GM12878 (cell line): ENCODE measurements at regions not wholly inside any gene's neighbourhood (a gene's known extent, or its start where the extent isn't known, plus 50 kb on each side); places are given as distances from the start of the nearest gene placed in this dataset.

ENCODE experiments used
- ATAC-seq: fragments of 200-7000 bp; cut with Tn5 transposase; 3 replicates; pipeline ENCODE4 v1.9.1; 2020; ENCODE audit warnings: mild to moderate bottlenecking, moderate library complexity
- BruUV-seq: library from RNA; stranded (reverse); fragments of 400-500 nt; replicated peaks from 2 replicates; lab custom pipeline; 2021; lab: Mats Ljungman, UMichigan
- CTCF ChIA-PET: fragments of 300-600 bp; sonication (Branson Sonifier 250); formaldehyde crosslinking; extraction: SDS; loops from one replicate; lab custom pipeline; 2021; ENCODE audit warnings: inconsistent platforms; lab: Yijun Ruan, JAX
- POLR2A ChIA-PET: fragments of 350-600 bp; formaldehyde crosslinking; extraction: SDS; loops from one replicate; lab custom pipeline; 2021; ENCODE audit warnings: inconsistent platforms; lab: Charles Lee
- RAD21 ChIA-PET: fragments of 300-600 bp; sonication (Branson Sonifier 250); formaldehyde crosslinking; loops from one replicate; lab custom pipeline; 2023; ENCODE audit warnings: antibody characterized with exemption; ENCODE audit not compliant: unreplicated experiment; lab: Charles Lee
- SMC1A ChIA-PET: fragments of 300-600 bp; sonication (Branson Sonifier 250); formaldehyde crosslinking; loops from one replicate; lab custom pipeline; 2023; ENCODE audit not compliant: unreplicated experiment, uncharacterized antibody; lab: Charles Lee
- DNase-seq: peaks from one replicate; pipeline ENCODE4 v3.0.0-alpha.2; 2011; ENCODE audit warnings: low read depth, low spot score
- FAIRE-seq: peaks from 3 replicates; lab custom pipeline; 2011; peaks lifted over from hg19 to GRCh38; lab: Jason Lieb, UNC
- H2AFZ ChIP-seq: 2 replicates; pipeline ENCODE4 v1.6.0; 2011; ENCODE audit warnings: low read depth, low read length, control low read depth; ENCODE audit not compliant: control insufficient read depth
- H3K27ac ChIP-seq: 2 replicates; pipeline ENCODE4 v1.5.1; 2011; ENCODE audit warnings: control low read depth; ENCODE audit not compliant: control insufficient read depth, insufficient read depth
- H3K27me3 ChIP-seq, 2 experiments: replicated peaks in 1 of 2; 2 replicates each; pipeline versions ENCODE4 v1.6.0 to v1.6.1; 2011; ENCODE audit warnings: low read length in 1 of 2; ENCODE audit not compliant: control insufficient read depth in 2 of 2, insufficient read depth in 2 of 2
- H3K36me3 ChIP-seq, 2 experiments: 2 replicates each; pipeline ENCODE4 v1.5.1; 2011; ENCODE audit warnings: low read length in 1 of 2; ENCODE audit not compliant: control insufficient read depth in 2 of 2, insufficient read depth in 2 of 2
- H3K4me1 ChIP-seq: 2 replicates; pipeline ENCODE4 v1.6.1; 2011; ENCODE audit warnings: mild to moderate bottlenecking, low read length, moderate library complexity, mixed read lengths; ENCODE audit not compliant: control insufficient read depth, insufficient read depth
- H3K4me2 ChIP-seq: 2 replicates; pipeline ENCODE4 v1.6.0; 2011; ENCODE audit warnings: control low read depth; ENCODE audit not compliant: control insufficient read depth, insufficient read depth
- H3K4me3 ChIP-seq: fragments of 200-600 bp; sonication (generic); 2 replicates; pipeline ENCODE4 v1.5.1; 2016
- H3K79me2 ChIP-seq: 2 replicates; pipeline ENCODE4 v1.6.0; 2011; ENCODE audit warnings: low read length; ENCODE audit not compliant: control insufficient read depth, insufficient read depth
- H3K9ac ChIP-seq: 2 replicates; pipeline ENCODE4 v1.8.0; 2011; ENCODE audit warnings: low read length, control low read depth, mixed read lengths; ENCODE audit not compliant: control insufficient read depth, insufficient read depth
- H3K9me3 ChIP-seq: replicated peaks from 3 replicates; pipeline ENCODE4 v1.5.1; 2011; ENCODE audit warnings: mild to moderate bottlenecking, low read length; ENCODE audit not compliant: control insufficient read depth, insufficient read depth
- H4K20me1 ChIP-seq: 2 replicates; pipeline ENCODE4 v1.6.0; 2011; ENCODE audit not compliant: control insufficient read depth, insufficient read depth
- BHLHE40 ChIP-seq, 2 experiments: fragments of 450-650 bp in 1 of 2; IDR thresholded peaks; 2 replicates each; pipeline ENCODE4 v1.6.1; 2011 to 2017; ENCODE audit warnings: low read depth in 2 of 2, borderline replicate concordance in 1 of 2, improper control_type of control experiment in 1 of 2, low read length in 1 of 2, mild to moderate bottlenecking in 1 of 2
- CREM ChIP-seq: IDR thresholded peaks from 2 replicates; pipeline ENCODE4 v1.6.1; 2014; ENCODE audit warnings: antibody characterized with exemption, low read depth
- EP300 ChIP-seq, 2 experiments: fragments of 150-350 bp in 1 of 2; IDR thresholded peaks; 2 replicates each; pipeline ENCODE4 v1.6.1; 2011 to 2012; ENCODE audit warnings: low read depth in 2 of 2, low read length in 2 of 2, borderline replicate concordance in 1 of 2, improper control_type of control experiment in 1 of 2, inconsistent platforms in 1 of 2; ENCODE audit not compliant: control insufficient read depth in 1 of 2
- HCFC1 ChIP-seq: fragments of 150-350 bp; IDR thresholded peaks from 2 replicates; pipeline ENCODE4 v1.6.1; 2014; ENCODE audit warnings: low read length
- KDM1A ChIP-seq: fragments of 200-600 bp; sonication (generic); IDR thresholded peaks from 2 replicates; pipeline ENCODE4 v1.6.1; 2016; ENCODE audit warnings: borderline replicate concordance
- MEF2B ChIP-seq: fragments of 450-650 bp; IDR thresholded peaks from 2 replicates; pipeline ENCODE4 v1.6.1; 2018; ENCODE audit warnings: mild to moderate bottlenecking, moderate library complexity; ENCODE audit not compliant: partially characterized antibody, poor library complexity, severe bottlenecking
- MTA3 ChIP-seq: IDR thresholded peaks from 2 replicates; pipeline ENCODE4 v1.6.1; 2012; ENCODE audit warnings: low read length, inconsistent platforms, borderline replicate concordance
- NFXL1 ChIP-seq: fragments of 450-650 bp; IDR thresholded peaks from 2 replicates; pipeline ENCODE4 v1.6.1; 2017; ENCODE audit warnings: antibody characterized with exemption, mild to moderate bottlenecking, borderline replicate concordance
- NFYA ChIP-seq: IDR thresholded peaks from 2 replicates; pipeline ENCODE4 v1.6.1; 2011; ENCODE audit warnings: low read depth, mild to moderate bottlenecking, low read length, improper control_type of control experiment, borderline replicate concordance
- NR2C2 ChIP-seq: IDR thresholded peaks from 2 replicates; pipeline ENCODE4 v1.6.1; 2011; ENCODE audit warnings: borderline replicate concordance, low read depth; ENCODE audit not compliant: control insufficient read depth, insufficient read length
- RB1 ChIP-seq: fragments of 450-650 bp; formaldehyde crosslinking; IDR thresholded peaks from 2 replicates; pipeline ENCODE4 v1.6.1; 2017; ENCODE audit warnings: mild to moderate bottlenecking, borderline replicate concordance
- SPI1 ChIP-seq: IDR thresholded peaks from 2 replicates; pipeline ENCODE4 v1.6.1; 2011; ENCODE audit warnings: low read depth, mild to moderate bottlenecking, low read length, moderate library complexity, borderline replicate concordance; ENCODE audit not compliant: insufficient read depth
- SUPT20H ChIP-seq: IDR thresholded peaks from 2 replicates; pipeline ENCODE4 v1.6.1; 2011; ENCODE audit warnings: low read depth, mild to moderate bottlenecking, low read length, moderate library complexity, borderline replicate concordance; ENCODE audit not compliant: control insufficient read depth
- ZNF274 ChIP-seq: IDR thresholded peaks from one replicate; pipeline ENCODE4 v1.8.0; 2011; ENCODE audit not compliant: insufficient read length, insufficient read depth
- ZSCAN29 ChIP-seq: fragments of 450-650 bp; IDR thresholded peaks from 2 replicates; pipeline ENCODE4 v1.6.1; 2017; ENCODE audit warnings: mild to moderate bottlenecking, moderate library complexity
- WGBS: methylation state at CpG from one replicate; pipeline ENCODE4 v1.1.6; 2016; ENCODE audit warnings: low lambda C conversion rate; ENCODE audit not compliant: insufficient replicate concordance, insufficient coverage; ENCODE audit errors: missing lambda C conversion rate; 5-methylcytosine and 5-hydroxymethylcytosine counted together
- in situ Hi-C: fragments of 300-500 bp; cut with MboI; formaldehyde crosslinking; loops from 9 replicates; pipeline ENCODE4 v1.14.3; 2018; ENCODE audit warnings: mixed read lengths
- intact Hi-C: fragments of 100-400 bp; cut with micrococcal nuclease; formaldehyde crosslinking; loops from one replicate; pipeline ENCODE4 v1.14.2; 2022; ENCODE audit not compliant: unreplicated experiment
- TF ChIP-seq, protein P1 (sequence below): fragments of 450-650 bp; formaldehyde crosslinking; IDR thresholded peaks from 2 replicates; pipeline ENCODE4 v1.4.0; 2022; ENCODE audit warnings: mild to moderate bottlenecking, moderate library complexity
- TF ChIP-seq, protein P2 (sequence below): fragments of 450-650 bp; IDR thresholded peaks from 2 replicates; pipeline ENCODE4 v1.6.1; 2018; ENCODE audit warnings: borderline replicate concordance, mild to moderate bottlenecking; ENCODE audit not compliant: partially characterized antibody

DNA sequence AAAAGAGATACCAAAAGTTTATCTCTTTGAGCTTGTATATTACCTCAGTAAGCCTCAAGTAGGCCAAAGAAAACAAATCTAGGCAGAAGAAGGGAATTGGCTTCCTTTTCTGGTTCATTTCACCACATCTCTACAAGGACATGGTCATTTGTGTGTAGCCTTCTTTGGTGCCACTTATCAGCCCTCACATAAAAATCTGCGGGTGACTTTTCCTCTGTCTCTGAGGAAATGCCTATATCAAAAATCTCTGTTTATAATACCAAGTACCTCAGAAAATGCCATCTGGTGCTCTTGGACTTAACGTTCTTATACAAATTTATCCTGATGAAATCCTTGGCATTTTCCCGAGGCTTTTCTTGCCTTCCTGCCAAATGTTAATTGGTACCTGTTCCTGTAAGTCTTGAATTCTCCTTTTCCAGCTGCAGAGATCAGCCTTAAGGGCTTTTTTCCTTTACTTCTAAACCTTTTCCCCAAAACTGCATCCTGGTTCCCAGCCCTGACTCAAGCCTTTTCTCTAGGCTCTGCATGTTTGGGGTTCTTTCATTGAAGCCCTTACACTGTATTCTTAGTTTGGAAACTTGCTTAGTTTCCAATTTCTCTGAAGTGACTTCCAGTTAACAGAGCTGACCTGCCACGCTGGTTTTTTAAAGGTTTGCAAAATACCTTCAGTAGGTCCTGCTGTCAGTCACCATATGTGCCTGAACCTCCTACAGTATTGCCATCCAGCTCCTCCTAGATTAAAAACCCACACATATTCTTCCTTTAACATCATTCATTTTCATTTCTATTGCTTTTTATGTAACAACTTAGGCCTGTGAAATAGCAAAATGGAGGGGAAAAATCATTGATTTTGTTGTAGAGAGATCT, 191.2 kb upstream of the PREP start:
- Histone ChIP-seq H3K27ac (no peak overlapping the region), H4K20me1 (no peaks in the 10 kb centered on the region), H2AFZ (no peak overlapping the region), H3K4me2 (no peak overlapping the region), H3K9ac (no peak overlapping the region), H3K36me3 (no peaks in the 10 kb centered on the region), H3K79me2 (no peaks in the 10 kb centered on the region), H3K4me1 (peaks cover 6% of the 10 kb centered on the region; the same call in 1 of the 2 replicates), H3K4me3 (no peak overlapping the region), H3K9me3 (peaks cover 7% of the 10 kb centered on the region; the same call in 2 of the 3 replicates), H3K27me3 (no peaks in the 10 kb centered on the region)
- ChIA-PET CTCF (interaction anchor here (0.6 to 1.0 kb wide), 2 partner anchors 52 to 73 kb away, joined by 3 read pairs; no protein-coding TSS in a partner anchor), RAD21 (interaction anchor here (0.9 to 1.5 kb wide), 3 partner anchors 8 to 111 kb away, joined by 3 to 4 read pairs (median 3); no protein-coding TSS in a partner anchor), SMC1A (interaction anchor here (0.9 to 2.1 kb wide), 8 partner anchors 10 to 105 kb away, joined by 3 to 9 read pairs (median 4); no protein-coding TSS in a partner anchor), POLR2A (no interaction called here)
- no peak for DNase-seq
- in situ Hi-C loops (no loop called here), intact Hi-C loops (no loop called here)
- FAIRE-seq = no peak
- no peak for ATAC-seq
- 97% methylated on average over 4 of the region's 4 CpGs for WGBS
- BruUV-seq = no TSS peak
- TF ChIP-seq, protein P1, sequence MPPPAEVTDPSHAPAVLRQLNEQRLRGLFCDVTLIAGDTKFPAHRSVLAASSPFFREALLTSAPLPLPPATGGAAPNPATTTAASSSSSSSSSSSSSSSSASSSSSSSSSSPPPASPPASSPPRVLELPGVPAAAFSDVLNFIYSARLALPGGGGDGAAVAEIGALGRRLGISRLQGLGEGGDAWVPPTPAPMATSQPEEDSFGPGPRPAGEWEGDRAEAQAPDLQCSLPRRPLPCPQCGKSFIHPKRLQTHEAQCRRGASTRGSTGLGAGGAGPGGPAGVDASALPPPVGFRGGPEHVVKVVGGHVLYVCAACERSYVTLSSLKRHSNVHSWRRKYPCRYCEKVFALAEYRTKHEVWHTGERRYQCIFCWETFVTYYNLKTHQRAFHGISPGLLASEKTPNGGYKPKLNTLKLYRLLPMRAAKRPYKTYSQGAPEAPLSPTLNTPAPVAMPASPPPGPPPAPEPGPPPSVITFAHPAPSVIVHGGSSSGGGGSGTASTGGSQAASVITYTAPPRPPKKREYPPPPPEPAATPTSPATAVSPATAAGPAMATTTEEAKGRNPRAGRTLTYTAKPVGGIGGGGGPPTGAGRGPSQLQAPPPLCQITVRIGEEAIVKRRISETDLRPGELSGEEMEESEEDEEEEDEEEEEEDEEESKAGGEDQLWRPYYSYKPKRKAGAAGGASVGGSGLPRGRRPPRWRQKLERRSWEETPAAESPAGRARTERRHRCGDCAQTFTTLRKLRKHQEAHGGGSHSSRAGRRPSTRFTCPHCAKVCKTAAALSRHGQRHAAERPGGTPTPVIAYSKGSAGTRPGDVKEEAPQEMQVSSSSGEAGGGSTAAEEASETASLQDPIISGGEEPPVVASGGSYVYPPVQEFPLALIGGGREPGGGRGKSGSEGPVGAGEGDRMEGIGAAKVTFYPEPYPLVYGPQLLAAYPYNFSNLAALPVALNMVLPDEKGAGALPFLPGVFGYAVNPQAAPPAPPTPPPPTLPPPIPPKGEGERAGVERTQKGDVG (CRISPR knock-in tag) = no peak
- TF ChIP-seq MTA3 (no peak), KDM1A (no peak), ZNF274 (no peak), SUPT20H (no peak), CREM (no peak), NFXL1 (no peak), BHLHE40 (IDR thresholded peaks at IDR 0.05; ENCODE audit: borderline replicate concordance in 1 of 2, low read depth in 2 of 2, low read length in 1 of 2) (no peak), SPI1 (no peak), HCFC1 (no peak), NR2C2 (no peak), MEF2B (no peak), EP300 (IDR thresholded peaks at IDR 0.05; ENCODE audit: borderline replicate concordance in 1 of 2, control insufficient read depth in 1 of 2, low read depth in 2 of 2, low read length in 2 of 2) (no peak), NFYA (no peak), RB1 (no peak), ZSCAN29 (no peak)
- TF ChIP-seq, protein P2, sequence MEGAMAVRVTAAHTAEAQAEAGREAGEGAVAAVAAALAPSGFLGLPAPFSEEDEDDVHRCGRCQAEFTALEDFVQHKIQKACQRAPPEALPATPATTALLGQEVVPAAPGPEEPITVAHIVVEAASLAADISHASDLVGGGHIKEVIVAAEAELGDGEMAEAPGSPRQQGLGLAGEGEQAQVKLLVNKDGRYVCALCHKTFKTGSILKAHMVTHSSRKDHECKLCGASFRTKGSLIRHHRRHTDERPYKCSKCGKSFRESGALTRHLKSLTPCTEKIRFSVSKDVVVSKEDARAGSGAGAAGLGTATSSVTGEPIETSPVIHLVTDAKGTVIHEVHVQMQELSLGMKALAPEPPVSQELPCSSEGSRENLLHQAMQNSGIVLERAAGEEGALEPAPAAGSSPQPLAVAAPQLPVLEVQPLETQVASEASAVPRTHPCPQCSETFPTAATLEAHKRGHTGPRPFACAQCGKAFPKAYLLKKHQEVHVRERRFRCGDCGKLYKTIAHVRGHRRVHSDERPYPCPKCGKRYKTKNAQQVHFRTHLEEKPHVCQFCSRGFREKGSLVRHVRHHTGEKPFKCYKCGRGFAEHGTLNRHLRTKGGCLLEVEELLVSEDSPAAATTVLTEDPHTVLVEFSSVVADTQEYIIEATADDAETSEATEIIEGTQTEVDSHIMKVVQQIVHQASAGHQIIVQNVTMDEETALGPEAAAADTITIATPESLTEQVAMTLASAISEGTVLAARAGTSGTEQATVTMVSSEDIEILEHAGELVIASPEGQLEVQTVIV = no peak
